Trophoblast cell (in vitro differentiated cells and primary cell): ENCODE measurements at regions not wholly inside any gene's neighbourhood (a gene's known extent, or its start where the extent isn't known, plus 50 kb on each side); places are given as distances from the start of the nearest gene placed in this dataset.
"Not testable (repeated sequence)": the region's sequence is repeated elsewhere in the genome, so short reads cannot be mapped to it uniquely, and the experiment has no call there.

Experiments
- DNase-seq, 2 donors: peaks; one replicate each; pipeline ENCODE4 v3.0.0-alpha.2; 2016
- H2AFZ ChIP-seq: 2 replicates; pipeline ENCODE4 v1.6.1; 2013; ENCODE audit warnings: low read length, moderate library complexity, mild to moderate bottlenecking; ENCODE audit not compliant: insufficient read depth, poor library complexity
- H2AK5ac ChIP-seq: 2 replicates; pipeline ENCODE4 v1.6.1; 2013; ENCODE audit warnings: mild to moderate bottlenecking, low read length
- H2BK120ac ChIP-seq: 2 replicates; pipeline ENCODE4 v1.6.1; 2013; ENCODE audit warnings: low read length, mild to moderate bottlenecking, moderate library complexity; ENCODE audit not compliant: insufficient read depth, poor library complexity
- H2BK12ac ChIP-seq: 2 replicates; pipeline ENCODE4 v1.6.1; 2013; ENCODE audit warnings: mild to moderate bottlenecking, low read length, moderate library complexity
- H2BK5ac ChIP-seq: 2 replicates; pipeline ENCODE4 v1.6.1; 2013; ENCODE audit warnings: low read length, low read depth, moderate library complexity, mild to moderate bottlenecking; ENCODE audit not compliant: poor library complexity
- H3K14ac ChIP-seq: 2 replicates; pipeline ENCODE4 v1.6.1; 2013; ENCODE audit warnings: mild to moderate bottlenecking, low read length
- H3K18ac ChIP-seq: 2 replicates; pipeline ENCODE4 v1.6.1; 2013; ENCODE audit warnings: mild to moderate bottlenecking, low read length
- H3K23ac ChIP-seq: 2 replicates; pipeline ENCODE4 v1.6.1; 2013; ENCODE audit warnings: low read length
- H3K27ac ChIP-seq: 2 replicates; pipeline ENCODE4 v1.5.1; 2013; ENCODE audit warnings: low read depth, mild to moderate bottlenecking, inconsistent platforms, low read length, moderate library complexity
- H3K27me3 ChIP-seq: 2 replicates; pipeline ENCODE4 v1.6.1; 2013; ENCODE audit warnings: inconsistent platforms, mild to moderate bottlenecking, low read length, moderate library complexity; ENCODE audit not compliant: insufficient read depth
- H3K36me3 ChIP-seq, 2 experiments: 1 replicate in 1 of 2; 2 replicates in 1 of 2; pipeline ENCODE4 v1.6.1; 2013; ENCODE audit warnings: low read length in 2 of 2, mild to moderate bottlenecking in 2 of 2, moderate library complexity in 1 of 2; ENCODE audit not compliant: insufficient read depth in 2 of 2, control insufficient read depth in 1 of 2
- H3K4ac ChIP-seq: 2 replicates; pipeline ENCODE4 v1.6.1; 2013; ENCODE audit warnings: low read depth, mild to moderate bottlenecking, low read length, moderate library complexity
- H3K4me1 ChIP-seq, 2 experiments: 1 replicate in 1 of 2; 2 replicates in 1 of 2; pipeline ENCODE4 v1.6.1; 2013; ENCODE audit warnings: low read length in 2 of 2, mild to moderate bottlenecking in 2 of 2, moderate library complexity in 1 of 2; ENCODE audit not compliant: insufficient read depth in 2 of 2, control insufficient read depth in 1 of 2
- H3K4me2 ChIP-seq: 2 replicates; pipeline ENCODE4 v1.6.1; 2013; ENCODE audit warnings: inconsistent platforms, mild to moderate bottlenecking, low read length, moderate library complexity
- H3K4me3 ChIP-seq: 2 replicates; pipeline ENCODE4 v1.5.1; 2013; ENCODE audit warnings: mild to moderate bottlenecking, low read depth, low read length, inconsistent platforms
- H3K79me1 ChIP-seq: one replicate; pipeline ENCODE4 v1.6.1; 2013; ENCODE audit warnings: low read length
- H3K79me2 ChIP-seq: 2 replicates; pipeline ENCODE4 v1.6.1; 2013; ENCODE audit warnings: low read length, mild to moderate bottlenecking; ENCODE audit not compliant: control insufficient read depth, insufficient read depth, poor library complexity
- H3K9ac ChIP-seq: 2 replicates; pipeline ENCODE4 v1.6.1; 2013; ENCODE audit warnings: mild to moderate bottlenecking, low read length
- H3K9me3 ChIP-seq: 2 replicates; pipeline ENCODE4 v1.6.1; 2013; ENCODE audit warnings: low read depth, mild to moderate bottlenecking, control low read depth, inconsistent platforms, low read length; ENCODE audit not compliant: insufficient read depth
- H4K12ac ChIP-seq: 2 replicates; pipeline ENCODE4 v1.6.1; 2013; ENCODE audit warnings: low read depth, mild to moderate bottlenecking, low read length, moderate library complexity
- H4K8ac ChIP-seq: 2 replicates; pipeline ENCODE4 v1.6.1; 2013; ENCODE audit warnings: low read depth, mild to moderate bottlenecking, low read length, moderate library complexity
- H4K91ac ChIP-seq: one replicate; pipeline ENCODE4 v1.6.1; 2013; ENCODE audit warnings: low read depth, mild to moderate bottlenecking, low read length, moderate library complexity
- WGBS: extraction: QIAGEN DNeasy Blood & Tissue Kit; methylation state at CpG from one replicate; pipeline ENCODE4 v1.1.7; 2013; ENCODE audit warnings: missing lambda C conversion rate; ENCODE audit not compliant: insufficient read length, insufficient coverage; ENCODE audit errors: extremely low coverage; 5-methylcytosine and 5-hydroxymethylcytosine counted together

- H3K4me2 ChIP-seq, result no peak overlapping the region
- no peaks in the 10 kb centered on the region for H3K27me3 ChIP-seq
- H3K36me3 ChIP-seq, result no peaks in the 10 kb centered on the region
- H3K27ac ChIP-seq, result no peak overlapping the region
- no peak overlapping the region for H3K9ac ChIP-seq
- no peaks in the 10 kb centered on the region for H3K9me3 ChIP-seq
- no peak overlapping the region for H3K23ac ChIP-seq
- no peak overlapping the region for H3K4me3 ChIP-seq
- no peak overlapping the region for H2AK5ac ChIP-seq
- no peak overlapping the region for H4K91ac ChIP-seq
- H2AFZ ChIP-seq, result no peak overlapping the region
- H3K14ac ChIP-seq, result no peak overlapping the region
- no peaks in the 10 kb centered on the region for H3K4me1 ChIP-seq
- no peak overlapping the region for H3K18ac ChIP-seq
- H3K79me2 ChIP-seq, result no peaks in the 10 kb centered on the region
- no peaks in the 10 kb centered on the region for H3K79me1 ChIP-seq
- H3K4ac ChIP-seq, result no peak overlapping the region
- no peak overlapping the region for H2BK120ac ChIP-seq
- H2BK5ac ChIP-seq, result no peak overlapping the region
- H4K12ac ChIP-seq, result no peak overlapping the region
- no peak for DNase-seq
- no CpG with 5 or more reads among the region's 1 CpG for WGBS
- H4K8ac ChIP-seq, result no peak overlapping the region
- no peak overlapping the region for H2BK12ac ChIP-seq
Measured at GRCh38 chr7:110502888-110503465, 588.0 kb upstream of the LRRN3 start.

DNA sequence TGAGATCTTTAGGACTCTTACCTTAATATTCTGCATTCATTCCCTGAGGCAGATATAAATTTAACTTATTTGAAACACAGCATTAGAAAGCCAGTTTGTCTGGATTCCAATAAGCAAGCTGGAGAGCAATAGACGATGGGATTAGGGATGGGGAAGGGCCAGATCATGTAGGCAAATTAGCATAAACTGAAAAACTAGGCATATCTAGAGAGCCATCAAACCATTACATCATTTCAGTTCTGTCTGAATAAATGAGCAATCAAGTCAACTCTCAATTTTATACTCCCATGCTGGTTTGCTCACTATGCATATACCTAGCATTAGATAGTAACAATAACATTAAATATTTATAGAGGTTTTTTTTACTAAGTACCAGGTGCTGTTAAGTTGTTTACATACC is 583.6 kb upstream of the LRRN3 start:
- peak in 1 of 2 donors; percentile 36 for DNase-seq
- Histone ChIP-seq H3K14ac (no peak overlapping the region), H4K91ac (no peak overlapping the region), H3K27me3 (no peaks in the 10 kb centered on the region), H3K23ac (no peak overlapping the region), H4K8ac (no peak overlapping the region), H3K9me3 (no peaks in the 10 kb centered on the region), H3K4me2 (no peak overlapping the region), H3K4me1 (no peaks in the 10 kb centered on the region), H3K79me2 (no peaks in the 10 kb centered on the region), H2AFZ (no peak overlapping the region), H3K27ac (no peak overlapping the region), H2BK5ac (no peak overlapping the region), H3K4me3 (no peak overlapping the region), H2BK120ac (no peak overlapping the region), H4K12ac (no peak overlapping the region), H3K18ac (no peak overlapping the region), H3K36me3 (no peaks in the 10 kb centered on the region), H2AK5ac (no peak overlapping the region), H3K79me1 (no peaks in the 10 kb centered on the region), H3K9ac (no peak overlapping the region), H2BK12ac (no peak overlapping the region), H3K4ac (no peak overlapping the region)
- WGBS, result no CpG with 5 or more reads among the region's 1 CpG

DNA sequence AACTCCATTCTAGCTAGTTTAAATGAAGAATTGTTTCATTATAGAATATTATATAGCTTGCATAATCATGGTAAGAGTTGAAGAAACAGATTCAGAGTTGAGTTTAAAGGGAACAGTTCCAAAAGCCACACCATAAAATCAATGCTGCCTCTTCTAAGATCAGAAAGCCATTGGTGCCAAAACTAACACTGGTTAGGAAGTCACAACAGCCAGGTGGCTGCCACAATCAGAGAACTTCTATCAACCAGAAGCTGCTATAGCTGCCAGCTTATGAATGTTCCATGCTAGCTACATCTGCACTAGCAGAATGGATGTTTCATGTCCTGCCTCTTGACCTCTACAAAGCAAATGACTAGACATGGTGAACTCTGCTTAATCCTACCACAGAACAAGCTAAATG is 583.1 kb upstream of the LRRN3 start:
- Histone ChIP-seq H2BK120ac (no peak overlapping the region), H3K27me3 (no peaks in the 10 kb centered on the region), H3K27ac (no peak overlapping the region), H2AK5ac (no peak overlapping the region), H3K79me1 (no peaks in the 10 kb centered on the region), H4K91ac (no peak overlapping the region), H3K36me3 (no peaks in the 10 kb centered on the region), H3K4me2 (no peak overlapping the region), H3K79me2 (no peaks in the 10 kb centered on the region), H3K14ac (no peak overlapping the region), H4K8ac (no peak overlapping the region), H2BK5ac (no peak overlapping the region), H3K23ac (no peak overlapping the region), H3K9me3 (no peaks in the 10 kb centered on the region), H2BK12ac (no peak overlapping the region), H3K4me1 (no peaks in the 10 kb centered on the region), H3K4ac (no peak overlapping the region), H3K4me3 (no peak overlapping the region), H2AFZ (no peak overlapping the region), H3K18ac (no peak overlapping the region), H3K9ac (no peak overlapping the region), H4K12ac (no peak overlapping the region)
- no peak for DNase-seq

- H4K12ac ChIP-seq, H3K4me3 ChIP-seq, H2BK12ac ChIP-seq, H3K79me1 ChIP-seq, H3K4ac ChIP-seq, H2BK5ac ChIP-seq, H3K9me3 ChIP-seq, H3K27ac ChIP-seq, H3K18ac ChIP-seq, H3K4me2 ChIP-seq, H4K8ac ChIP-seq, H3K9ac ChIP-seq, H3K4me1 ChIP-seq, H3K27me3 ChIP-seq, H2AFZ ChIP-seq, H3K23ac ChIP-seq, H3K36me3 ChIP-seq, H4K91ac ChIP-seq, H3K14ac ChIP-seq, H2BK120ac ChIP-seq, H2AK5ac ChIP-seq, H3K79me2 ChIP-seq, DNase-seq: not testable (repeated sequence)
- WGBS, result no CpG with 5 or more reads among the region's 5 CpGs
Measured at GRCh38 chr7:110514975-110515551, 575.9 kb upstream of the LRRN3 start.
